HG02943 (cell line): ENCODE measurements at regions not wholly inside any gene's neighbourhood (a gene's known extent, or its start where the extent isn't known, plus 50 kb on each side); places are given as distances from the start of the nearest gene placed in this dataset.

ENCODE experiments used
- ATAC-seq: cut with Tn5 transposase; IDR thresholded peaks from one replicate; pipeline ENCODE4 v1.9.1; 2021; ENCODE audit warnings: mild to moderate bottlenecking, low read depth, moderate library complexity; ENCODE audit not compliant: unreplicated experiment

DNA sequence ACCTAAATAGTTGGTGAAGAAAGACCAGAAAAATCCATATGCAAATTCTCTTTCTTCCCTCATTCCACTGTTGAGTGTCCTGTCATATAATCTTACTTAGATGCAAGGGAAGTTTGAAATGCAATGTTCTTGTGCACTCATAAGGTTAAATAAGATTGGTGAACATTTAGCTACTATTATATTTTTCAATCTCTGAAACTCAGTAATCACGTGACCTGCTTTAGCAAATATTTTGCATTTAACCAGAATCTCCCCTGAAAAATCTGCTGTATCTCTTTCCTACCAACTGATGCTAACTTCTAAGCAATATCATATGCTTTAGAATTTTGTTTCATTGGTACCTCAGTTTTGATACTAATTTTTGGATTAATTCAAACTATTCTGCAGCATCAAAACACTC is 533.2 kb downstream of the RIT2 start:
- no peak for ATAC-seq

DNA sequence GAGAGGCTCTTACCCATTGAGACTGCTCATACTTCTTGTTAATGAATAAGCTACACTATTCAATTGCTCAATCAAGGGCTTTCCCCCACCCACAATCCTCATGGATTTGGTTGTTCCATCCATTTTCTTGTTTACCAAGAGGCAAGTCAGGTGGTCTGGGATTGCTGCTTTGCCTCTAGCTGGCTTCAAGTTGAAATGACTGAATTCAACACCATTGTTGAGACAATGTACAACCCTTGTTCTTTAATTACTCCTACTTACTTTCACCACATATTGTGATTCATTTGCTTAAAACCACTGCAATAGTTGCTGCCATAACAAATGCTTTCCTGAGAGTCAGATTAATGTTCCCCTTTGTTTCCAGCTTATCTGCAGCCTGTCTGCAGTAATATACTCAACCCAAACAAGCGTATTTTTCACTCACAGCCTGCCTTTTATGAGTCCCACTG is 532.2 kb downstream of the RIT2 start:
- ATAC-seq, result no peak

DNA sequence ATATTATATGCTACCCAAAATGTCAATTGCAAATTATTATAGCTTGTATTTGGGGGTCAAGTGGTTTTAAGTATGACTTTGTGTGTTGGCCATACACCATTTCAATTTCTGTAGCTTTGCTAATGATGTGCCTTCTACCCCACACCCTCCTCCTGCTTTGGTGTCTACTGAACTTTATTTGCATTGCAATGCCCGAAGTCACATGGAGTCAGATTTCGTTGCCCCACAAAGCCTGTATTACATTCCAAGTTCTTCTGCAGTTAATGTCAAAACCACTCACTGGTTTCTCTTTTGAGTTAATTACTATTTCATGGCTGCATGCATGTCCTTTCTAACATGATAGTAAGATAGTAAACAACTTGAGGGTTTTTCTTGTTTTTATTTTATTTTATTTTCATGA is 528.9 kb downstream of the RIT2 start:
- ATAC-seq, result no peak

DNA sequence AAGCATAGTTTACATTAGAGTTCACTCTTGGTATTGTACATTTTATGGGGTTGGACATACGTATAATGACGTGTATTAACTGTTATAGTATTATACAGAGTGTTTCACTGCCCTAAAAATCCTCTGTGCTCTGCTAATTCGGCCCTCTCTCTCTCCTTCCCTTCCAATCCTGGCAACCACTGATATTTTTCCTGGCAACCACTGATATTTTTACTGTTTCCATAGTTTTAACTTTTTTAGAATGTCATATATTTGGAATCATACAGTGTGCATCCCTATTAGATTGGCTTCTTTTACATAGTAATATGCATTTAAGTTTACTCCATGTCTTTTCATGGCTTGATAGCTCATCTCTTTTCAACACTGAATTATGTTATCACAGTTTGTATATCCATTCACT is 526.7 kb downstream of the RIT2 start:
- ATAC-seq, result no peak

DNA sequence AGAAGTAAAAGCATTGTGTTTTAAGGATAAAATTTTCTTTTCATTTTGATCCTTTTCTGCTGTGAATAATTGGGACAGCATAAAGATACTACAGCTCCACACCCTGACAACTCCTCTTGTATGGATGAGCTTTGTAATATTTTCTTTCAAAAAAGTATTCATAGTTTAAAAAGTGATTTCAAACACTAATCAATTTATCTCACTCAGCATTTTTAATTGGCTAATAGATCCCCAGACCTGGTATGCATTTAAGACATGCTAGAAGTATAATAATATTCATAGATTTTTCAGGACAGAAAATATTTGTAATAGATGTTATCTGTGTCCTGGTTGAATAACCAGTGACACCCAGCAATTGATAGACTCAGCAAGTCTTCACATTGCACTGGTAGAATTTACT is 510.7 kb downstream of the RIT2 start:
- no peak for ATAC-seq

DNA sequence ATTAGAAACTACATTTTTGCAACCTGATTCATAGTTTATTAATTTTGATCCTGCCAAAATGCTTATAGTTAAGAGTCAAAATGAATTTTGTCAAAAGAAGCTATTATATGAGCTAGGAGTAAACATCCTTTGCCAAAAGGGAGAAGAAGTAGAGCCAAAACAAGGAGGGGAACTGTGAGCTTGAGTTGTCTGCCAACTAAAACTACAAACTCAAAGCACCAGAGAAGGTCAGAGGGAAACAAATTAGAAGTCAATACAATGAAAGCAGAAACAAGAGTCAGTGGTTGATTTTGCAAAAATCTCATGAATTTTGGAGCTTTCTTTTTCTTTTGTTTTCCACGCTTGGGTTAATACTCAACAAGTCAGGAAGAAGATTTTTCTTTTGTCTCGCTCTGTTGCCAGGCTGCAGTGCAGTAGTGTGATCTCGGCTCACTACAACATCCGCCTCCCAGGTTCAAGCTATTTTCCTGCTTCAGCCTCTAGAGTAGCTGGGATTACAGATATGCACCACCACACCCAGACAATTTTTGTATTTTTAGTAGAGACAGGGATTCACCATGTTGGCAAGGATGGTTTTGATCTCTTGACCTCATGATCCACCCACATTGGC is 508.5 kb downstream of the RIT2 start:
- no peak for ATAC-seq

DNA sequence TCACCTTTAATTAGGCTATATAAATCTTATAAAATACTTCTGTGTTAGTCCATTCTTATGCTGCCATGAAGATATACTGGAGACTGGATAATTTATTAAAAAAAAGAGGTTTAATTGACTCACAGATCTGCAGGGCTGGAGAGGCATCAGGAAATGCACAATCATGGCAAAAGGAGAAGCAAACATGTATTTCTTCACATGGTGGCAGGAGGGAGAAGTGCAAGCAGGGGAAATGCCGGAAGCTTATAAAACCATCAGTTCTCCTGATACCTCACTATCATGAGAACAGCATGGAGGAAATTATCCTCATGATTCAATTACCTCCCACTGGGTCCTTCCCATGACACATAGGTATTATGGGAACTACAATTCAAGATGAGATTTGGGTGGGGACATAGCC is 504.4 kb downstream of the RIT2 start:
- ATAC-seq, result no peak

DNA sequence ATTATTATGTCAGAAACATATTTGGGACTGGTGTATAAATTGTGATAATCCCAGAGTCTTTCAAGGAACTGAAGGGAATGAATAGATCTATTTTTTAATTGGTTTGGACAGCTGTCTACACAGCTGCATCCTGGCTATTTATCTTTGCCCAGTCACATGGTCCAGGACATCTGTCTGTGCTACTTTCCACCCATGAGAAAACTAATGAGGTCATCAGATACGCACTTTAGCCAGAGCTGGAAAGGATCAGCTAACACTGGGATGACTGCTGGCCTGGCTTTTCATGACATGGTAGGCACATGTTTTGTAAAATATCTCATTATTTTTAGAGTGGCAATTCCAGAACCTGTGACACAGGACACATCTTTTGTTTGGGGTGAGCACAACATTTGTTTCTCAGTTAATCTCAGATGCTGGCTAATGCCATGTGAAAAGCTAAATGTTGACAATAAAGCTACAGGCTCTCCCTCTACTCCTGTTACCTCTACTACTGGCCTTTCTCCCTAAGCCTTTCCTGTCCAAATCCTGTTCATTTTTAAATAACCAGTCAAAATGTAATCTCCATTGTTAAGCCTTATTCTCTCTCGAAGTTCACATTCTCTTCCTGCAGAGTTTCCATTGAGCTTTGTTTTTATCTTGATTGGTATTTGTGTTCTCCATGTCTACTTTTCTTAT is 500.7 kb downstream of the RIT2 start:
- ATAC-seq, result no peak

DNA sequence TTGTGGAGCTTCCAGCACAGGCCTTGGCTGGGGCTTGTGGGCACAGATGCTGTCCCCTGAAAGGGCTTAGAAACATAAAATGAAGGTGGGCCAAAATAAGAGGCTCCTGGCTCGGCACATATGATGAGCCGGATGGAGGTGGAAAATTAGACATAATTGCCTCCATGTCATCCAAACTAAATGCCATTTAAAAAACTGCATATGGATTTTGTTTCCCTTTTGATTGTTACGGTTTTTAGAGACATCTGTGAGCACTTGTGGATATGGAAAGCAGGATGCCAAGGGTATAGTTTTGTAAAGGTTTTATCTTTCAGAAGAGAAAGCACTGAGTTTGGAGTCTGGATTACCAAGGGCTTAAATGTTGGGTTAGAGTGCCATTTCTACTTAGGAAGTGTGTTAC is 498.3 kb downstream of the RIT2 start:
- ATAC-seq, result no peak

DNA sequence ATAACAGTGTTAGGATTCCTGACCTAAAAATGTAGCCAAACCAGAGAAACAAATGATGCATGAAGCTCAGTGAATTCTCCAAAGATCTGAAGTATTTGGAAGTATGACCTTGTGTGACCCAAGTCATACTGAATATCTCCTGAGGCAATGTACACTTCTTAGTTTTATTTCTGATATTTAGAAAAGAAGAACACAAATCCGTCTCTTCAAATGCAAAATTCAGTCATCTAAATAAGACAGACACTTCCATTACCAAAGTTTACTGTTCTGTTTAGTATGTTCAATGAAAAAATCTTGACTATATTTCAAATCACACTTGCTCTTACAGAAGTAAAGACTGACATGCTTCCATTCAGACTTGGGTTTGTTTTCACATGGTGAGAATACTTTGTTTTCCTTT is 495.7 kb downstream of the RIT2 start:
- no peak for ATAC-seq

DNA sequence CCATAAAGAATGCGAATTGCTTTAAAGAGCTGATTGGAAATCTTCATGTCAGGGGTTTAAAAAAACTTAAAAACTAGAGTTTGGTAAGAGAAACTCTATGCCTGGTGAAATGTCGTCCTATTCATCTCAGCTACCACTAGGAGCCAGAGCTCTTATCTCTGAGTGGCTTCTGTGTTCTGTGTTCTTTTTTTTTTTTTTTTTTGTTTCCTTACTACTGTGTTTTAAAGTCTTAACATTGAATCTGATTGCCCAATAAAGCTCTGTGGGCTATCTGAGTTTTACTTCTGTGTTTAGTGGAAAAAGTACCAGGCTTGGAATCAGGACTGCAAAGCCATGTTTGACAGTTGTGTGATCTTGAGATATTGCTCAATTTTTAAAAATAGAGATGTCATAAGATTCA is 494.8 kb downstream of the RIT2 start:
- no peak for ATAC-seq

DNA sequence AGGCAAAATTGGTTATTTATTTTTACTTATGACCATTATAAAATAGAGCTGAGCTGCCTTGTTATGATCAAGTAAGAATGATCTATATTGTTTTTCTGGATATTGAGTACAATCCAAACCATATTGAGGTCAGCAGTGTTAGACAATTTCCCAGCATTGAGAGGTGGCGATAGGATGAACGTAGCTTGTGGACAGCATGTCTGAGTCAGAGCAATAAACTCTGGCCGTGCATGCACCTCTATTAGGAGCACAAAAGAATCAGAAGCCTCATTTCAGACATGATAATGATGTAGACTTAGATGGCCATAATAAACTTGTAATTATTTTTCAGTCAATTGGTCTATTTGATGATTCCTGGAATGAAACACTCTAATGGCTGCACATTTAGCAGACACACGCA is 491.6 kb downstream of the RIT2 start:
- ATAC-seq, result no peak

DNA sequence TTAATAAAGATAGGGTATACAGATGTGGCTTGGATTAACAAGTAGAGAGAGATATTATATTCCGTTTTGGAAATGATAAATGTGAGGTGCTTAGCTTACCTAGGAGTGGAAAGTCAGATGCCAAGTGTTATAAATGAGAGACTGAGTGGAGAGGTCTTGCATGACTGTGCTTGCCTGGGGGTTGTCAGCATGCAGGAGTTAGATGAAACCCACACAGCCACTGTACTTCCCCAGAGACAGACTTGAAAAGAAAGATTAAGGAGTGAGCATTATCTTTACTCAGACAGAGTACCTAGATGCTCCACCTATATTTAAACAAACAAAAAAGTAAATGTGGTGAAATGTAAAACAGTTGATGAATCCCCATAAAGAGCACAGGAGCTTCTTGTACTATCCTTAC is 482.7 kb downstream of the RIT2 start:
- ATAC-seq, result no peak

DNA sequence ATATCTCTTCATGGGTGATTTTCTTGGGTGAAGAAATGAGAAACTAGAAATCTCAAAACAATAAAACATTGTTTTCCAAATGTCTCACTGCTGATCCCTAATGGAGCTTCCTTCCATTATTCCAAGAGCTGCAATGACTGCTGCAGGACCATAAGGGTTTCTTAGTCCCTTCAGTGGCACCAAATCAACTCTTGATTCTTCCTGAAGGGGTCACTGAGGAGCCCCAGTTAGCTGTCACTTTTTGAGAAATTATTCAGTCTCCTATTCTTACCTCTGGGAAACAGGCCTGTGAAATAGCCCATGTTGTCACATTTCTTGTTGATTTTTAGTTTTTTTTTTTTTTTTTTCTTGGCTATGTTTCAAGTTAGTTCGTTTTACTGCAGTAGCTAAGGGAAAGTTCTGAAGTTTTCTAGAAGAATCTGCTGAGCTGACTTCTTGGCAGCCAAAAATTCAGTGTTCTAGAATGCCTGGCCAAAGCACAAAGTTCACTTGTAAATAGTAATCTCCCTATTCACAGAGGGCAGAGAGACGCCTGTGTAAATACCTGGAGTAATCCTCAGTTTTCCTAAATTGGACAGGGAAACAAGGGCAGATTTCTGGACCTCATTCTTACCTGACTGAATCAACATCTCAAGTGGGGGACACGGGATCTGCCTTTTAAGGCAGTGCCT is 480.0 kb downstream of the RIT2 start:
- ATAC-seq, result no peak

DNA sequence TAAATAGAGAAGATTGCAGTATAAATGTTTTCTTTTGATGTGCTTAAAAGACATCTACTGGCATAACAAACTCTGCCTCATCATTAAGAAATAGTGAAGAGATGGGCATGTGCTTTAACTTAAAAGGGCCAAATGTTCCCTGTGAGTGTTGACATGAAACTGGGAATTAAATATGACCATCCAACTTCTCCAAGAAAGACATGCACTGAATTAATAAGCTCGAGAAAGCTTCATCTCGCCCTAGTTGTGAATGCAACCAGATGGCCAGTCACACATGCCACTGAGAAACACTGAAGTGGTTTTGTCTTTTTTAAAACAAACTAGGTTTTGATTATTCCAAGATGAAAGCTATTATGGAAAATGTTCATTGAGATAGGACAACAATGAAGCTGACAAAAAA is 479.2 kb downstream of the RIT2 start:
- no peak for ATAC-seq

DNA sequence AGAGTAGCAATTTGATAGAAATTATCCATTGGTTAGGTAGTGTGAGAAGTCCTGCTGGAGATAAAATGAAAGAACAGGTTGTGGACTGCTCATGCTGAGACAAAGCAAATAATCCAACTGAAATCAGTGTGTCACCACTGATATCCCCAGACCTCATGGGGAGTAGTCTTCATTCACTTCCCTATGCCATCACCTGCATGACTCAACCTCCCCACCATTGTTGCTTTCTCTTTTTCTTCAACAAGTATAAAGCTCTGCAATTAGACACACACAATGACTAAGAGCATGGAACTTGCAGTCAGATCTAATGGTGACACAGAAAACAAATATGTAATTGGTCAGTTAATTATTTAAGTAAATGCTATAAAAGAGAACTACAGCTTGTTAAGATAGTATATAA is 475.3 kb downstream of the RIT2 start:
- no peak for ATAC-seq

DNA sequence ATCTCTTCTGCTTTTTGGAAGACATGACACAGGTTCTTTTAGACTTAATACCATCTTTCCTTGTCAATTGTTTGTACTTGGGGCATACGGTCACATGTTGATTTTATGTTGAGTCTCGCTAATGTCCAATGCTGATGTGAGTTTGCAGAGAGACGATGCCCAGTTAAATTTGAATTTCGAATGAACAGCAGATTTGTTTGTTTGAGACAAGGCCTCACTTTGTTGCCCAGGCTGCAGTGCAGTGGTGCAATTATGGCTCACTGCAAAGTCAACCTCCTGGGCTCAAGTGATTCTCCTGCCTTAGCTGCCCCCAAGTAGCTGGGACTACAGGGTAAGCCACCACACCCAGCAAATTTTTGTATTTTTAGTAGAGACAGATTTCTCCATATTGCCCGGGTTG is 473.5 kb downstream of the RIT2 start:
- ATAC-seq, result no peak

DNA sequence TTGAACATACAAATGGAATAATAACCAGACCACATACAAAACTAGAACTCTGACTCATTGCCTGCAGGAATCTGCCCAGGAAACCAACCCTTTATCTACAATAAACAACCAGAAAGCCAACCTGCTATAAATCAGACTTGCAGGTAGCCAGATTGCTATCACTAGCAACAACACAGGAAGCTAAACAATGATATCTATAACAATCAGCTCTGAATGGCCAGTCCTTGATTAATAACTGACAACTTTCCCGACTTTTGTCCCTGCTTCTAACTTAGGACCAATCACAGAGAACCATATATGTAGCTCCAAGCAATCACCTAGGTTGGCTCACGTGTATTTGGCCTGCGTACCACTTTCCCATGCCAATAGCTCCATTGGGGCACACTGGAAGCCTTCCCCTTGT is 470.8 kb downstream of the RIT2 start:
- no peak for ATAC-seq

DNA sequence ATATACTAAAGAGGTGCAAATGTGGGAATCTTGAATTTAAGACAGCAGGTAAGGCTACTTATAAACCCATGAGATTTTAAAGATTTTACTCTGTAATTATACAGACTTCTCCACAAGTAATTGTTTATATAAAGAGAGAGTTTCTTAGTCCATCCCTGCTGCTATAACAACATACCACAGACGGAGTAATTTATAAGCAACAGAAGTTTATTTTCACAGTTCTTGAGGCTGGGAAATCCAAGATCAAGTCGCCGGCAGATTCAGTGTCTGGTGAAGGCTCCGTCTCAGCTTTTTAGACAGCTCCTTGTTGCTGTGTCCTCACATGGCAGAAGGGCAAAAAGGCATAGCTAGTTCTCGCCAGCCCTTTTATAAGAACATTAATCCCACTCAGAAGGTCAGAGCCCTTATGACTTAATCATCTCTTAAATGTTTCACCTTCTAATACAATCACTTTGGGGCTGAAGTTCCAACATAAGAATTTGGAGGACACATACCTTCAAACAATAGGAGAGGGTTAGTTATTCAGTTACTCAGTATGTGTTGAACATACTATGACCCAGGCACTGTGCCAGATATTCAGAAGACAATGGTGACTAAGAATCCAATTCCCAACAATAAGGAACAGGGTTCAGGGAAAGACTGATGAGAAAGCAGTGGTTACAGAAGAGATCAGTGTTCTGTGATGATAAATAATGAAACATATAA is 466.0 kb downstream of the RIT2 start:
- ATAC-seq, result no peak

DNA sequence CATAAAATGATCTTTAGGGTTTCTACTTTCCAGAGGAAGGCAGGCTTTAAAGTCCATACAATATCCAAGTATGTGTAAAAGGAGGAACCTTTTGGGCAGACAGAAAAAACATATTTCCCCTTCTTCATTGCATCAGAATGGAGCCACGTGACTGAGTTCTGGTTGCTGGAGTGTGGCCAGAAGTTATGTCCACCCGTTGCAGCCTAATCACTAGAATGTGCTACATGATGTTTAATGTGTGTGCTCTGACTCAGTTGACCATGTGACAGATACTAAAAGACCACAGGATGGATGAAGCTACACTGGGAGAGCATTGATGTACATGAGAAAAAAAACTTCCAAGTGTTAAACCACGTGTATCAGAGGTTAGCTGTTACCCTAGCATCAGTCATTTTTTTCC is 460.9 kb downstream of the RIT2 start:
- no peak for ATAC-seq

DNA sequence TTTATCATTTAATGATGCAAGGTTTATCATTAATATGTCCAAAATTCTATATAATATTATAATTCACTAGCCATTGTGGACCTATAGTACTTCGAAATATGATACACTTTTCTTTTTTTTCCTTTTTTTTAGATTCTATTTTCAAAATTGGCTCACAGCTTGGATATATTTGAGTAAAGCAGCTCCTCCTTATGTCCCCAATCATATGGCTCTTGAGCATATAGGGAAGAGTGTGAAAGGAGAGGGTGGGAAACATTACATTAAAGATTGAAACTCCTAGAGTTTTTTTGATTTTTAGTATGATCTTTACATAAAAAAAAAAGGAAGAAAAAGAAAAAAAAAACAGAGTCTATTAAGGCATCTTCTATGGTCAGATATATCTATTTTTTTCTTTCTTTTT is 457.9 kb downstream of the RIT2 start:
- no peak for ATAC-seq

DNA sequence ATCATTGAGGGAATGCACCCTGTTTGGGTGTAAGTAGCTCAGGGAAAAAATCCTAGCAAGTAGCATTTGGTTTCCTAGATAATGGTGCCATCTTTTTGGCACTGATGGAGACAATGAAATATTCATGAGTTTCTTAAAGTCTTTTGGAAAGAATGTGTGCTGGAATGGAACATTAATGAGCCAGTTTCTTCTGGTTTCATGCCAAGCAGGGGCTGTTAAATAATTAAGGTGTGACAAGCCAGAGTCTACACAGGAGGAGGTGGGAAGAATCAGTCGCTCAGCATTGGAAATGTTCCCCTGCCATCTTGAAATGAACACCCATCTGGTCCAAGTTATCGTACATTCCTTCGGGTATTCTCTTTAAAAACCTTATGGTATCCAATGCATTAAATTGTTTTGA is 457.3 kb downstream of the RIT2 start:
- no peak for ATAC-seq
